Peyer's patch (tissue), 4 donors: ENCODE measurements at regions not wholly inside any gene's neighbourhood (a gene's known extent, or its start where the extent isn't known, plus 50 kb on each side); places are given as distances from the start of the nearest gene placed in this dataset.

Experiments
- CTCF ChIP-seq, 6 experiments: fragments of 450-650 bp in 4 of 6; fragments of 200-600 bp in 2 of 6; sonication (generic) in 1 of 6; IDR thresholded peaks; one replicate each; pipeline ENCODE4 v1.5.1; 2017 to 2019; ENCODE audit warnings: antibody characterized with exemption in 6 of 6, mild to moderate bottlenecking in 3 of 6, moderate library complexity in 1 of 6
- POLR2A ChIP-seq, 2 donors: fragments of 450-650 bp; IDR thresholded peaks; one replicate each; pipeline ENCODE4 v1.5.1; 2017; ENCODE audit warnings: antibody characterized with exemption in 2 of 2, mild to moderate bottlenecking in 2 of 2, moderate library complexity in 2 of 2

- no peak for TF ChIP-seq CTCF (IDR thresholded peaks at IDR 0.05)
- no peak for TF ChIP-seq POLR2A (IDR thresholded peaks at IDR 0.05)
These were observed 108.2 kb upstream of the SLC38A2 start for GRCh38 chr12:46480724-46481123.
